ENCODE measurements at regions not wholly inside any gene's neighbourhood (a gene's known extent, or its start where the extent isn't known, plus 50 kb on each side); places are given as distances from the start of the nearest gene placed in this dataset.

GRCh38 chr6:120774275-120774674, 560.0 kb downstream of the TBC1D32 start (continued):
- TF ChIP-seq TEAD4 (IDR thresholded peaks at IDR 0.05; ENCODE audit: low read depth, low read length) (no peak), ATF3 (IDR thresholded peaks at IDR 0.05; ENCODE audit: insufficient read depth, low read depth, low read length) (no peak), JUN (IDR thresholded peaks at IDR 0.05; ENCODE audit: low read depth, low read length) (no peak), FOSL1 (IDR thresholded peaks at IDR 0.05; ENCODE audit: insufficient read depth, low read depth, low read length) (no peak)
